Liver (tissue), 8 donors: ENCODE measurements at regions not wholly inside any gene's neighbourhood (a gene's known extent, or its start where the extent isn't known, plus 50 kb on each side); places are given as distances from the start of the nearest gene placed in this dataset.

Experiments used
- DNase-seq: peaks from one replicate; pipeline ENCODE4 v3.0.0-alpha.2; 2017; ENCODE audit warnings: low spot score
- H3K27ac ChIP-seq, 2 donors: one replicate each; pipeline ENCODE4 v1.7.0; 2013; ENCODE audit warnings: inconsistent platforms in 2 of 2, low read length in 2 of 2, control low read depth in 1 of 2, low read depth in 1 of 2, mild to moderate bottlenecking in 1 of 2
- H3K27me3 ChIP-seq, 4 donors: one replicate each; pipeline versions ENCODE4 v1.6.1 to v1.7.0; 2013; ENCODE audit warnings: low read length in 3 of 4, inconsistent platforms in 1 of 4, mild to moderate bottlenecking in 1 of 4, moderate library complexity in 1 of 4; ENCODE audit not compliant: control insufficient read depth in 4 of 4, insufficient read depth in 4 of 4
- H3K36me3 ChIP-seq, 4 donors: one replicate each; pipeline versions ENCODE4 v1.6.1 to v1.7.0; 2013; ENCODE audit warnings: low read length in 3 of 4, mild to moderate bottlenecking in 3 of 4, low read depth in 1 of 4, moderate library complexity in 1 of 4; ENCODE audit not compliant: control insufficient read depth in 4 of 4, insufficient read depth in 3 of 4
- H3K4me1 ChIP-seq, 4 donors: one replicate each; pipeline versions ENCODE4 v1.6.1 to v1.7.0; 2013; ENCODE audit warnings: low read length in 3 of 4, mild to moderate bottlenecking in 3 of 4, moderate library complexity in 1 of 4; ENCODE audit not compliant: control insufficient read depth in 4 of 4, insufficient read depth in 4 of 4
- H3K4me3 ChIP-seq, 3 donors: one replicate each; pipeline versions ENCODE4 v1.6.1 to v1.7.0; 2013; ENCODE audit warnings: low read length in 3 of 3, control low read depth in 1 of 3, low read depth in 1 of 3, mild to moderate bottlenecking in 1 of 3
- H3K9ac ChIP-seq, 2 donors: one replicate each; pipeline ENCODE4 v1.7.0; 2013; ENCODE audit warnings: low read length in 2 of 2, mild to moderate bottlenecking in 2 of 2, moderate library complexity in 2 of 2, control low read depth in 1 of 2, low read depth in 1 of 2
- H3K9me3 ChIP-seq, 4 donors: one replicate each; pipeline versions ENCODE4 v1.6.1 to v1.7.0; 2013; ENCODE audit warnings: low read length in 3 of 4; ENCODE audit not compliant: control insufficient read depth in 4 of 4
- ATF3 ChIP-seq: IDR thresholded peaks from 2 replicates; pipeline ENCODE4 v1.6.1; 2016; ENCODE audit warnings: antibody characterized with exemption
- CTCF ChIP-seq: fragments of 150-350 bp; IDR thresholded peaks from 2 replicates; pipeline ENCODE4 v1.5.1; 2017; ENCODE audit warnings: improper control_type of control experiment, low read depth, low read length; ENCODE audit not compliant: missing input control
- EGR1 ChIP-seq, 2 donors: IDR thresholded peaks; 2 replicates each; pipeline ENCODE4 v1.6.1; 2016 to 2018; ENCODE audit warnings: antibody characterized with exemption in 2 of 2, low read depth in 2 of 2
- FOXA1 ChIP-seq: IDR thresholded peaks from 2 replicates; pipeline ENCODE4 v1.6.1; 2016; ENCODE audit warnings: antibody characterized with exemption
- FOXA2 ChIP-seq: IDR thresholded peaks from 2 replicates; pipeline ENCODE4 v1.6.1; 2016; ENCODE audit warnings: antibody characterized with exemption
- GABPA ChIP-seq, 2 donors: IDR thresholded peaks in 1 of 2; conservative IDR thresholded peaks in 1 of 2; 2 replicates each; pipeline ENCODE4 v1.6.1; 2016; ENCODE audit warnings: antibody characterized with exemption in 2 of 2, mild to moderate bottlenecking in 1 of 2, moderate library complexity in 1 of 2
- HNF4A ChIP-seq, 2 donors: conservative IDR thresholded peaks; 2 replicates each; pipeline ENCODE4 v1.6.1; 2016; ENCODE audit warnings: antibody characterized with exemption in 2 of 2, mild to moderate bottlenecking in 2 of 2
- JUND ChIP-seq, 2 donors: IDR thresholded peaks; 2 replicates each; pipeline ENCODE4 v1.6.1; 2016; ENCODE audit warnings: antibody characterized with exemption in 2 of 2
- NR2F2 ChIP-seq: IDR thresholded peaks from 2 replicates; pipeline ENCODE4 v1.6.1; 2016; ENCODE audit warnings: antibody characterized with exemption
- RAD21 ChIP-seq, 2 donors: IDR thresholded peaks; 2 replicates each; pipeline ENCODE4 v1.6.1; 2016; ENCODE audit warnings: antibody characterized with exemption in 2 of 2, mild to moderate bottlenecking in 2 of 2
- RXRA ChIP-seq, 2 donors: IDR thresholded peaks; 2 replicates each; pipeline ENCODE4 v1.6.1; 2017 to 2018; ENCODE audit warnings: antibody characterized with exemption in 2 of 2, mild to moderate bottlenecking in 1 of 2
- SP1 ChIP-seq: IDR thresholded peaks from 2 replicates; pipeline ENCODE4 v1.6.1; 2018; ENCODE audit warnings: antibody characterized with exemption, mild to moderate bottlenecking
- TAF1 ChIP-seq: conservative IDR thresholded peaks from 2 replicates; pipeline ENCODE4 v1.6.1; 2016; ENCODE audit warnings: antibody characterized with exemption, mild to moderate bottlenecking
- YY1 ChIP-seq: IDR thresholded peaks from 2 replicates; pipeline ENCODE4 v1.6.1; 2016; ENCODE audit warnings: antibody characterized with exemption, mild to moderate bottlenecking
- ZBTB33 ChIP-seq: IDR thresholded peaks from 2 replicates; pipeline ENCODE4 v1.6.1; 2016; ENCODE audit warnings: antibody characterized with exemption
- WGBS: extraction: QIAGEN DNeasy Blood & Tissue Kit; methylation state at CpG from one replicate; pipeline ENCODE4 v1.1.7; 2013; 5-methylcytosine and 5-hydroxymethylcytosine counted together
- TF ChIP-seq, protein P1 (sequence below): IDR thresholded peaks from 2 replicates; pipeline ENCODE4 v1.6.1; 2016; ENCODE audit warnings: antibody characterized with exemption
- TF ChIP-seq, protein P2 (sequence below): IDR thresholded peaks from 2 replicates; pipeline ENCODE4 v1.6.1; 2016; ENCODE audit warnings: antibody characterized with exemption, mild to moderate bottlenecking
- donor health status: healthy.
- donor health status: healthy.
- donor health status: healthy.
- donor health status: healthy.
- donor health status: healthy.

DNA sequence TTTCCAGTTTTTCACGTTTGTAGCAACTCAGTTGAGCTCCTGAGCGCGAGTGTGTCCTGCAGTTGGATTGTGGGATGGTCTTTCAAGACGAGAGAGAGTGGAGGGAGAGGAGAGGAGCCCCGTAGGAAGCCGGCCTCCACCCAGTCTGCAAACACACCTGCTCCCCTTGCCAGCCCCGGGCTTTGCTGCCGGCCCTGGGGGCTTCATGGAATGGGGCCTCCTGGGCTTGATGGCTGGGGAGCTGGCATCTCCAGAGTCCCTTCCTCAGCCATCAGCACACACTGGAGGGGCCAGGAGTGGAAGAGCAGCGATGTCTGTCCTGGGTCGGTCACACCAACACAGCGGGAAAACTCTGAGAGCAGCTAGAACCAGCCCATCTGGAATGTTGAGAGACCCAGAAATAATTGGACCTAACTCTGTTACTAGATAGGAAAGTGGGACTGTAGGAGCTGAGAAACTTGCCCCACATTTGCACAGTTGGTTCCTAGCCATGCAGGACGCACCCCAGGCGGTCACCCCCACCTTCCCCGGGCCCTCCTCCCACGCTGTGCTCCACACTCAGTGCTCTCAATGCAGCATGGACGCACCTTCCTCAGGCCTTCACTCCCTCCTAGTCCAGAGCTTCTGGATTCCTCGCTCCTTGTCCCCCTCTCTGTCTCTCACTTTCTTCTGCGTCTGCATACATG, 69.6 kb downstream of the PTGR3 start:
- Histone ChIP-seq H3K36me3 (no peaks in the 10 kb centered on the region), H3K4me1 (no peaks in the 10 kb centered on the region), H3K9ac (no peak overlapping the region), H3K4me3 (no peak overlapping the region), H3K27me3 (no peaks in the 10 kb centered on the region), H3K27ac (no peak overlapping the region), H3K9me3 (peaks cover 0 to 8% (median 0%) of the 10 kb centered on the region in 4 donors)
- DNase-seq = no peak
- no peak for TF ChIP-seq YY1
- no peak for TF ChIP-seq NR2F2
- no peak for TF ChIP-seq EGR1 (IDR thresholded peaks at IDR 0.05; ENCODE audit: low read depth in 2 of 2)
- no peak for TF ChIP-seq ATF3
- no peak for TF ChIP-seq JUND (IDR thresholded peaks at IDR 0.05)
- no peak for TF ChIP-seq TAF1
- TF ChIP-seq FOXA1 = no peak
- TF ChIP-seq, protein P1, sequence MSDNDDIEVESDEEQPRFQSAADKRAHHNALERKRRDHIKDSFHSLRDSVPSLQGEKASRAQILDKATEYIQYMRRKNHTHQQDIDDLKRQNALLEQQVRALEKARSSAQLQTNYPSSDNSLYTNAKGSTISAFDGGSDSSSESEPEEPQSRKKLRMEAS = no peak
- no peak for TF ChIP-seq FOXA2
- no peak for TF ChIP-seq SP1
- TF ChIP-seq RAD21 (IDR thresholded peaks at IDR 0.05) = no peak
- TF ChIP-seq CTCF = no peak
- no peak for TF ChIP-seq ZBTB33
- TF ChIP-seq, protein P2, sequence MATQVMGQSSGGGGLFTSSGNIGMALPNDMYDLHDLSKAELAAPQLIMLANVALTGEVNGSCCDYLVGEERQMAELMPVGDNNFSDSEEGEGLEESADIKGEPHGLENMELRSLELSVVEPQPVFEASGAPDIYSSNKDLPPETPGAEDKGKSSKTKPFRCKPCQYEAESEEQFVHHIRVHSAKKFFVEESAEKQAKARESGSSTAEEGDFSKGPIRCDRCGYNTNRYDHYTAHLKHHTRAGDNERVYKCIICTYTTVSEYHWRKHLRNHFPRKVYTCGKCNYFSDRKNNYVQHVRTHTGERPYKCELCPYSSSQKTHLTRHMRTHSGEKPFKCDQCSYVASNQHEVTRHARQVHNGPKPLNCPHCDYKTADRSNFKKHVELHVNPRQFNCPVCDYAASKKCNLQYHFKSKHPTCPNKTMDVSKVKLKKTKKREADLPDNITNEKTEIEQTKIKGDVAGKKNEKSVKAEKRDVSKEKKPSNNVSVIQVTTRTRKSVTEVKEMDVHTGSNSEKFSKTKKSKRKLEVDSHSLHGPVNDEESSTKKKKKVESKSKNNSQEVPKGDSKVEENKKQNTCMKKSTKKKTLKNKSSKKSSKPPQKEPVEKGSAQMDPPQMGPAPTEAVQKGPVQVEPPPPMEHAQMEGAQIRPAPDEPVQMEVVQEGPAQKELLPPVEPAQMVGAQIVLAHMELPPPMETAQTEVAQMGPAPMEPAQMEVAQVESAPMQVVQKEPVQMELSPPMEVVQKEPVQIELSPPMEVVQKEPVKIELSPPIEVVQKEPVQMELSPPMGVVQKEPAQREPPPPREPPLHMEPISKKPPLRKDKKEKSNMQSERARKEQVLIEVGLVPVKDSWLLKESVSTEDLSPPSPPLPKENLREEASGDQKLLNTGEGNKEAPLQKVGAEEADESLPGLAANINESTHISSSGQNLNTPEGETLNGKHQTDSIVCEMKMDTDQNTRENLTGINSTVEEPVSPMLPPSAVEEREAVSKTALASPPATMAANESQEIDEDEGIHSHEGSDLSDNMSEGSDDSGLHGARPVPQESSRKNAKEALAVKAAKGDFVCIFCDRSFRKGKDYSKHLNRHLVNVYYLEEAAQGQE = no peak
- no peak for TF ChIP-seq RXRA (IDR thresholded peaks at IDR 0.05)
- no peak for TF ChIP-seq HNF4A (conservative IDR thresholded peaks at IDR 0.05)
- no peak for TF ChIP-seq GABPA (IDR thresholded peaks at IDR 0.05 in 1 of 2, conservative IDR thresholded peaks at IDR 0.05 in 1 of 2)
- WGBS = 82% methylated on average over 18 of the region's 18 CpGs
